ENCODE measurements at regions not wholly inside any gene's neighbourhood (a gene's known extent, or its start where the extent isn't known, plus 50 kb on each side); places are given as distances from the start of the nearest gene placed in this dataset.

GRCh38 chr9:14405176-14405706, 91.3 kb upstream of the NFIB start:
- TF ChIP-seq, protein P1, sequence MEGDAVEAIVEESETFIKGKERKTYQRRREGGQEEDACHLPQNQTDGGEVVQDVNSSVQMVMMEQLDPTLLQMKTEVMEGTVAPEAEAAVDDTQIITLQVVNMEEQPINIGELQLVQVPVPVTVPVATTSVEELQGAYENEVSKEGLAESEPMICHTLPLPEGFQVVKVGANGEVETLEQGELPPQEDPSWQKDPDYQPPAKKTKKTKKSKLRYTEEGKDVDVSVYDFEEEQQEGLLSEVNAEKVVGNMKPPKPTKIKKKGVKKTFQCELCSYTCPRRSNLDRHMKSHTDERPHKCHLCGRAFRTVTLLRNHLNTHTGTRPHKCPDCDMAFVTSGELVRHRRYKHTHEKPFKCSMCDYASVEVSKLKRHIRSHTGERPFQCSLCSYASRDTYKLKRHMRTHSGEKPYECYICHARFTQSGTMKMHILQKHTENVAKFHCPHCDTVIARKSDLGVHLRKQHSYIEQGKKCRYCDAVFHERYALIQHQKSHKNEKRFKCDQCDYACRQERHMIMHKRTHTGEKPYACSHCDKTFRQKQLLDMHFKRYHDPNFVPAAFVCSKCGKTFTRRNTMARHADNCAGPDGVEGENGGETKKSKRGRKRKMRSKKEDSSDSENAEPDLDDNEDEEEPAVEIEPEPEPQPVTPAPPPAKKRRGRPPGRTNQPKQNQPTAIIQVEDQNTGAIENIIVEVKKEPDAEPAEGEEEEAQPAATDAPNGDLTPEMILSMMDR (IDR thresholded peaks at IDR 0.05): no peak
- TF ChIP-seq POLR2A (IDR thresholded peaks at IDR 0.05): no peak

Measured in Peyer's patch (tissue), 4 donors.